CD4-positive, alpha-beta T cell treated with Interleukin-6 for 4 hours (primary cell): ENCODE measurements at regions not wholly inside any gene's neighbourhood (a gene's known extent, or its start where the extent isn't known, plus 50 kb on each side); places are given as distances from the start of the nearest gene placed in this dataset.
"Not testable (repeated sequence)": the region's sequence is repeated elsewhere in the genome, so short reads cannot be mapped to it uniquely, and the experiment has no call there.

Experiments
- DNase-seq: peaks from one replicate; pipeline ENCODE4 v3.0.0-alpha.2; 2020; ENCODE audit warnings: mixed read lengths

- DNase-seq, result no peak
These were observed 98.9 kb downstream of the OLIG3 start for GRCh38 chr6:137395316-137395715.

- DNase-seq, result no peak
These were observed 103.0 kb downstream of the OLIG3 start for GRCh38 chr6:137391061-137391814.

- DNase-seq, result peak; percentile 8
These were observed 103.9 kb downstream of the OLIG3 start for GRCh38 chr6:137390334-137390733.

GRCh38 chr6:137389150-137389704 lies 105.0 kb downstream of the OLIG3 start:
- peak; percentile 84 for DNase-seq

- no peak for DNase-seq
These were observed 107.0 kb downstream of the OLIG3 start for GRCh38 chr6:137387096-137387764.

GRCh38 chr6:137383287-137383686 lies 110.9 kb downstream of the OLIG3 start:
- not testable (repeated sequence) for DNase-seq

- DNase-seq, result no peak
These were observed 116.2 kb downstream of the OLIG3 start for GRCh38 chr6:137378090-137378369.

- no peak for DNase-seq
These were observed 120.9 kb downstream of the OLIG3 start for GRCh38 chr6:137373296-137373695.

- DNase-seq, result no peak
These were observed 121.7 kb downstream of the OLIG3 start for GRCh38 chr6:137372532-137372931.

GRCh38 chr6:137371634-137372016 lies 122.6 kb downstream of the OLIG3 start:
- DNase-seq, result no peak

- DNase-seq, result no peak
These were observed 123.1 kb downstream of the OLIG3 start for GRCh38 chr6:137370871-137371633.

- no peak for DNase-seq
These were observed 125.1 kb downstream of the OLIG3 start for GRCh38 chr6:137369136-137369535.

GRCh38 chr6:137365707-137366437 lies 128.3 kb downstream of the OLIG3 start:
- no peak for DNase-seq

GRCh38 chr6:137363805-137364138 lies 130.4 kb downstream of the OLIG3 start:
- DNase-seq, result no peak

- peak; percentile 10 for DNase-seq
These were observed 131.1 kb downstream of the OLIG3 start for GRCh38 chr6:137362878-137363804.

GRCh38 chr6:137361701-137362100 lies 132.5 kb downstream of the OLIG3 start:
- no peak for DNase-seq

- DNase-seq, result no peak
These were observed 135.9 kb downstream of the OLIG3 start for GRCh38 chr6:137358273-137358672.

- DNase-seq, result no peak
These were observed 136.3 kb downstream of the OLIG3 start for GRCh38 chr6:137357948-137358266.

- DNase-seq, result no peak
These were observed 136.8 kb downstream of the OLIG3 start for GRCh38 chr6:137357263-137357947.

GRCh38 chr6:137353842-137354397 lies 134.7 kb upstream of the IFNGR1 start:
- no peak for DNase-seq

GRCh38 chr6:137353346-137353745 lies 134.2 kb upstream of the IFNGR1 start:
- DNase-seq, result peak; percentile 16
